ENCODE measurements at regions not wholly inside any gene's neighbourhood (a gene's known extent, or its start where the extent isn't known, plus 50 kb on each side); places are given as distances from the start of the nearest gene placed in this dataset.

DNA sequence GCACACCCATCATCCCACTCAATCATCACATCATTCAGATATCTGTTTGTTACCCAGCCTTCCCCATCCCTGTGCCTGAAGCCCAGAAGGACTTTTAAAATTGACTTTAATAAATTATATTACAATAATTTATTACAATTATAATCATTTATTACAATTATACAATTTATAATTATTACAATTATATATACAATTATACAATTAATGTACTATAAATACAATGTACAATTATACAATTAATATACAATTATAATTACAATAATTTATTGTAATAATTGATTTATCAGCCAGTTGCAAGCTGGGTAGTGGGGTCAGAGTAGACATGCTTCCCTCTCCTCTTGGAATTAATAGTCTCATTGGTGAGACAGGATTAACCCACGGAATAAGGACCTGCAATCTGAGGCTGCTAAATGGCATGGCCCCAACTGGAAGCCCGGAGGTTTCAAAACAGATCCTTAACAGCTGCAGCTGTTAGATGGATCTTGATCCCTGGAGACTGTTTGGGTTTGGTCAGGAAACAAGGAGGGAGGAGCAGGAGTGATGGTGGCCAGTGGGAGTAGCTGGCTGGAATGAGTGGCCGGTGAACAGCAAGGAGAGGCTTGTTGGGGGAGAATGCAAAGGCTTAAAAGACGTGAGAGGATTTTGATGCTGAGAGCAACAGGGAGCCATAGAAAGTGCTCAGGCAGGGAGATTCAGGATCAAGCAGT is 402.8 kb upstream of the PODXL start:
- TF ChIP-seq, protein P1, sequence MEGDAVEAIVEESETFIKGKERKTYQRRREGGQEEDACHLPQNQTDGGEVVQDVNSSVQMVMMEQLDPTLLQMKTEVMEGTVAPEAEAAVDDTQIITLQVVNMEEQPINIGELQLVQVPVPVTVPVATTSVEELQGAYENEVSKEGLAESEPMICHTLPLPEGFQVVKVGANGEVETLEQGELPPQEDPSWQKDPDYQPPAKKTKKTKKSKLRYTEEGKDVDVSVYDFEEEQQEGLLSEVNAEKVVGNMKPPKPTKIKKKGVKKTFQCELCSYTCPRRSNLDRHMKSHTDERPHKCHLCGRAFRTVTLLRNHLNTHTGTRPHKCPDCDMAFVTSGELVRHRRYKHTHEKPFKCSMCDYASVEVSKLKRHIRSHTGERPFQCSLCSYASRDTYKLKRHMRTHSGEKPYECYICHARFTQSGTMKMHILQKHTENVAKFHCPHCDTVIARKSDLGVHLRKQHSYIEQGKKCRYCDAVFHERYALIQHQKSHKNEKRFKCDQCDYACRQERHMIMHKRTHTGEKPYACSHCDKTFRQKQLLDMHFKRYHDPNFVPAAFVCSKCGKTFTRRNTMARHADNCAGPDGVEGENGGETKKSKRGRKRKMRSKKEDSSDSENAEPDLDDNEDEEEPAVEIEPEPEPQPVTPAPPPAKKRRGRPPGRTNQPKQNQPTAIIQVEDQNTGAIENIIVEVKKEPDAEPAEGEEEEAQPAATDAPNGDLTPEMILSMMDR (IDR thresholded peaks at IDR 0.05), result no peak
- Histone ChIP-seq H3K4me1 (no peaks in the 10 kb centered on the region), H3K27ac (no peak overlapping the region), H3K9me3 (no peaks in the 10 kb centered on the region), H3K4me3 (no peak overlapping the region), H3K36me3 (no peaks in the 10 kb centered on the region), H3K27me3 (no peaks in the 10 kb centered on the region)
- no peak for ATAC-seq
- no peak for DNase-seq
- intact Hi-C loops (cut with DNase I), result no loop called here

GRCh38 chr7:131957338-131958020 is 401.1 kb upstream of the PODXL start:
- Histone ChIP-seq H3K4me3 (no peak overlapping the region), H3K27ac (no peak overlapping the region), H3K4me1 (no peaks in the 10 kb centered on the region), H3K36me3 (no peaks in the 10 kb centered on the region), H3K27me3 (no peaks in the 10 kb centered on the region), H3K9me3 (no peaks in the 10 kb centered on the region)
- intact Hi-C loops (cut with DNase I), result no loop called here
- TF ChIP-seq, protein P1 (IDR thresholded peaks at IDR 0.05), result no peak
- DNase-seq (no peak), ATAC-seq (no peak)

GRCh38 chr7:131956864-131957263 is 400.4 kb upstream of the PODXL start:
- Histone ChIP-seq H3K4me1 (no peaks in the 10 kb centered on the region), H3K9me3 (no peaks in the 10 kb centered on the region), H3K36me3 (no peaks in the 10 kb centered on the region), H3K4me3 (no peak overlapping the region), H3K27ac (no peak overlapping the region), H3K27me3 (no peaks in the 10 kb centered on the region)
- TF ChIP-seq, protein P1 (IDR thresholded peaks at IDR 0.05), result no peak
- intact Hi-C loops (cut with DNase I), result no loop called here
- ATAC-seq, result no peak
- DNase-seq, result no peak

GRCh38 chr7:131955679-131956078 is 399.3 kb upstream of the PODXL start:
- no peak for DNase-seq
- ATAC-seq, result no peak
- intact Hi-C loops (cut with DNase I), result no loop called here
- Histone ChIP-seq H3K4me1 (no peaks in the 10 kb centered on the region), H3K9me3 (no peaks in the 10 kb centered on the region), H3K27ac (no peak overlapping the region), H3K4me3 (no peak overlapping the region), H3K27me3 (no peaks in the 10 kb centered on the region), H3K36me3 (no peaks in the 10 kb centered on the region)
- TF ChIP-seq, protein P1 (IDR thresholded peaks at IDR 0.05), result no peak

DNA sequence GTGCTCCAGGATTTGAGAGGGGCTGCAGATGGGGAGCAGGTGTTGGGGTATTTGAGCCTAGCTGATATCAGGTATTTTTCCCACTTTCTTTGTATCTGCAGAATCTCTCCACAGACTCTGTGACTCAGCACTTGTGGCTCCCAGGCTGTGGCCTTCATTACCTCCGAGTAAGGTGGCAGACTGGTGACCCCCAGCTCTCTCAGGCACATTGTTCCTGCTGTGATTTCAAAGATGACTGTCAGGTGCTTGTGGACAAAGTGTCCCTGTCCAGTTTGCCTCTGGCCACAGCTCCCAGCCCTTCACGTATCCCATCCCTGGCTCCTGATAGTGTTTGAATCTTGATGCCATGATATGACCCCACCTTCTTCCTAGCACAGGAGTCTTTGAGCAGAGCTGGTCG is 396.8 kb upstream of the PODXL start:
- intact Hi-C loops (cut with DNase I), result no loop called here
- Histone ChIP-seq H3K27me3 (no peaks in the 10 kb centered on the region), H3K36me3 (no peaks in the 10 kb centered on the region), H3K4me1 (no peaks in the 10 kb centered on the region), H3K9me3 (no peaks in the 10 kb centered on the region), H3K27ac (no peak overlapping the region), H3K4me3 (no peak overlapping the region)
- TF ChIP-seq, protein P1 (IDR thresholded peaks at IDR 0.05), result no peak
- DNase-seq (no peak), ATAC-seq (no peak)
